NOMO-1 treated with dmso at 0.1 percent for 144 hours (cell line): ENCODE measurements at regions not wholly inside any gene's neighbourhood (a gene's known extent, or its start where the extent isn't known, plus 50 kb on each side); places are given as distances from the start of the nearest gene placed in this dataset.

ENCODE experiments used
- DNase-seq: peaks from one replicate; lab custom pipeline; 2025; ENCODE audit not compliant: unreplicated experiment; lab: John Stamatoyannopoulos, UW

- no peak for DNase-seq
These were observed 170.2 kb upstream of the C9orf72 start for GRCh38 chr9:27743490-27743889.

DNA sequence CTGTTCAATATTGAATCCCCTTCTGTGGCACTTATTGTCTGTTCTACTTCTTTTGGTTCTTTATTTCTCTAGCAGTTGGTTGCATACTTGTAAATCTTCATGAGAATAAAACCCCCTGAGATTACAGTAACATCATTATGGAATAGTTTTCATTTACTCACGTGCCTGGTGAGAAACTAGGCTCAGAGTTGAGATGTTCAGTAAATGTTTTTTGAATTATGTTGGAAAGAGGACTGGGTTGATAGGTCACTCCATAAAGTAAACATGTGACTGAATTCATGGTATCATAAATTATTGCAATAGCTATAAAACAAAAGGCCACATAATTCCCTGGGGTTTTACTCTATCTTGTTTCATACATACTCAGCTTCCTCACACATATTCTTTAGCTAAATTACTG lies 174.2 kb upstream of the C9orf72 start:
- no peak for DNase-seq

DNA sequence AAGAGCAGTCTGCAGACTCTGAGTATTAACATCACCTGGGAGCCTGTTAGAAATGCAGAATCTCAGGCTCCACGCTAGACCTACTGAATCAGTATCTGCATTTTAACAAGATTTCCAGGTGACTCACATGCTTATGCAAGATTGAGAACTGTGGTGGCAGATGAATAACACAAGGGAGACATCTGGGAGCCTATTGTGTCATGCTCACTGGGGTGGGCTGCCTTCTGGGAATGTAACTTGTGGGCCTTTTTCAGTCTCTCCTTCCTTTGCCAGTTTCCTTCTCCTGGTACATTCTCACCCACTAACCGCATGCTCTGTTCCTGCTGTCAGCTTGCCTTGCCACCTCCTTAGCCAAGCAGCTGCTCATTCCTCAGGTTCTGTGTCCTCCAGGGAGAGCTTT lies 176.6 kb upstream of the C9orf72 start:
- no peak for DNase-seq

DNA sequence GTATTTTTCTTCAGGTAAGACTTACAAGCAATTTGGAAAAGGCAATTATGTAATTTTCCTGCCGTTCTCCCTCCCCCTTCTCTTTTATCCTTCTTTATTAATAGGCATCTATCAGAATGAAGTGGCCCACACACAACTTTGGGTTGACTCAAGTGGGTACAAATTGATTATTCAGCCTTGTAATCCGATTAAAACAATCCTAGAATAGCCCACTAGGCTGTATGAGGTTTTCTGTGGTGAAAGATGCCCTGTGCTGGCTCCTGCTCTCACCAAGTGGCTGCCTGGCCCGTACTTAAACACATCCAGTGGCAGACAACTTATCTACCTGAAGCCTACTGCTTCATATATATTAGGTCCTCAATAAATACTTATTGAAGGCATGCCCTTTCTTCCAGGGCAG lies 177.3 kb upstream of the C9orf72 start:
- no peak for DNase-seq

GRCh38 chr9:27752069-27752468 lies 178.8 kb upstream of the C9orf72 start:
- no peak for DNase-seq

- DNase-seq, result no peak
These were observed 182.6 kb upstream of the C9orf72 start for GRCh38 chr9:27755846-27756245.

- no peak for DNase-seq
These were observed 183.1 kb upstream of the C9orf72 start for GRCh38 chr9:27756418-27756817.

GRCh38 chr9:27763831-27764230 lies 190.6 kb upstream of the C9orf72 start:
- no peak for DNase-seq

- DNase-seq, result no peak
These were observed 192.2 kb upstream of the C9orf72 start for GRCh38 chr9:27765266-27766072.

DNA sequence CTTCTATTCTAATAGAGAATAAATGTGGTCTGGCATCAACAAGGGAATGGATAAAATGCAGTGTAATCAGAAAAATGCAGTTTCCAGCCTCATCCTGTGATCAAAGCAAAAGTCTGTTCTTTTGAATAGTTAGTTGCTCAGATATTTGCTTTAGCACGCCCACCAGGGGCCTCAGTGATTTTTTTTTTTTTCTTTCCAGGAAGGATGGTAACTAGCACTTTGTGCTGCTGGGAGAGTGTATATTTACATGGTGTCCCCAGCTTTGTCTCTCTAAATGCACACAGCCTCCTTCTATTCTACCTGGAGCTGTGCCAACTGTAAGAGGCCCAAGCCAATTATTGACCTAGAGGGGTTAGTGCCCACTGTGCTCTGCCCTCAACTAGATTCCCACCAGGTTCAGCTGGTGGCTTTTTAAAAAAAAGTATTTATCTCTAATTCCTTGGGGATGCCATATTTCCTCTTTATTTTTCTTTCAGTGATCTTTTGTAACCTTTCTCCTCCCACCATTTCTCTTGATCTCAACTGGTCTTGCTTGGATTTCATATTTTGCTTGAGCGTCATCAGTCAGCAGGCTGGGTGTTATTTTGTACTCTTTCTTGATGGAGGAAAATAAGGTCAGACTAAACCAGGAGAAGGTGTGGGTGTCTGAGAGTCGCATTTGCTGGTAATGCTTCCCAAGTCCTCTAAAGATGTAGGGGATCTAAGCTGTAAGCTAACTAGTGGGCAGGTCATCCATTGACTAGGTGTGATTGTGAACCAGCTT lies 193.0 kb upstream of the C9orf72 start:
- no peak for DNase-seq

DNA sequence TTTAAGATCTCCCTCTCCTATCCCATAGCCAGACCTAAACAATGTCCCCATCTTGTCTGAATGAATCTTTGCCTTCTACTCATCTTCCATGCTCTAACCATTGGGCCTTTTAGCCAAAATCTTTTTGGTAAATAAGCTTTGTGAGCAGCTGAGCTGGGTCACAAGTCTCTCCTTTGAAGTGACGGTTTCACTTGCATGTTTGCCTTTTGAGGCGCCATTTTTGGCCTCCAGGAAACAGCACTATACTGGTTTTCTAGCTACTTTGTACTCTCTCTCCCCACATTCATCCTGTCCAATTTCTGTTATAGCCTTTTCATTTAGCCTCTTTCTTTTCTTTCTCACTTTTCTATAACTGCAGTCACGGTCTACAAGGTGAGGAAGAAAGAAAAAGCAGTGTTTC lies 195.5 kb upstream of the C9orf72 start:
- no peak for DNase-seq

GRCh38 chr9:27770541-27770940 lies 197.3 kb upstream of the C9orf72 start:
- no peak for DNase-seq

DNA sequence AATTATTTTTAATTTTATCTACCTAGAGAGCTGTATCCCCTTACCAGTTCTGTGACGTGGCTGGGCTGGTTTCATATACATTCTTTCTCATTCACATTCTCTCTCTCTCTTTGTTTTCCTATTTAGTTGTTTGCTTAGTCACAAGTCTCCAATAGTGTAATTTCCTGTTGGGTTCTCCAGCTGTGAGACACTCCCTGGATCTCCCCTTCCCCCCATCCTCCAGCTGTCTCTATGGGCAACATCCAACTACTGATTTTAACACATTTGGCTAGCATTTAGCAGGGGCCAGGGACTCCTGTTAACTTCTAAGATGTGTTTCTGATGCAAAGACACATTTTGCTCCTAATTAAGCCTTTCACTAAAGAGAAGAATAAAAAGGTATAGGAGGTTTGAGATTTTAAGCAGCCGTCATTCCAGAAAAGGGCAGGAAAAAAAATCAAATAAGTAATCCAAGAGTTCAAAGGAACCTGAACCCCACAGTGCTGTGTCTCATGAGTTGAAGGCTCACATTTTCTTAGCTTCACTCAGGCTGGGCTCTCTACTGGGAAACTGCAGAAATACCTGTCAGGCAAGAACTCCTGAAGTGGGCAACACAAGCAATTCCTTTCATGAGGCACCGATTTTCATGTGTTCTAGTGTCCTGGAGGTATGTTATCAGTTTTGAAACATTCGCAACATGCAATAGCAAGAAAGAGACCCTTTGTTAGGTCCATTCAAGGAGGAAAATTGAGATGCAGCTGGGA lies 198.7 kb upstream of the C9orf72 start:
- no peak for DNase-seq

DNA sequence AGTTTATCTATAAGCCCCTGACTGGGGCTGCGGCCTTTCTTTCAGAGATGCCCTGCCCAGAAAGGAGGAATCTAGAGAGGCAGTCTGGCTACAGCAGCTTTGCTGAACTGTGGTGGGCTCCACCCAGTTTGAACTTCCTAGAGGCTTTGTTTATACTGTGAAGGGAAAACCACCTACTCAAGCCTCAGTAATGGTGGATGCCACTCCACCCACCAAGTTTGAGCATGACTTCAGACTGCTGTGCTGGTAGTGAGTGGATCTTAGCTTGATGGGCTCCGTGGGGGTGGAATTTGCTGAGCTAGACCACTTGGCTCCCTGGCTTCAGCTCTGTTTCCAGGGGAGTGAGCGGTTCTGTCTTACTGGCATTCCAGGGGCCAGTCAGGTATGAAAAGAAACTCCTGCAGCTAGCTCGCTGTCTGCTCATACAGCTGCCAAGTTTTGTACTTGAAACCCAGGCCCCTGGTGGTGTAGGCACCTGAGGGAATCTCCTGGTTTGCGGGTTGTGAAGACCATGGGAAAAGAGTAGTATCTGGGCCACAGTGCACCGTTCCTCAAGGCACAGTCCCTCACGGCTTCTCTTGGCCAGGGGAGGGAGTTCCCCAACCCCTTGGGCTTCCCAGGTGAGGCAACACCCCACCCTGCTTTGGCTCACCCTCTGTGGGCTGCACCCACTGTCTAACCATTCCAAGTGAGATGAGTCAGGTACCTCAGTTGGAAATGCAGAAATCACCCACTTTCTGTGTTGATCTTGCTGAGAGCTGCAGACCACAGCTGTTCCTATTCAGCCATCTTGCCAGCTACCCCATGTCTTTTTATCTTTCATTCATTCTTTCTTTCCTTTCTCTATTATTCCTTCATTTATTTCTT lies 211.8 kb upstream of the C9orf72 start:
- no peak for DNase-seq

DNA sequence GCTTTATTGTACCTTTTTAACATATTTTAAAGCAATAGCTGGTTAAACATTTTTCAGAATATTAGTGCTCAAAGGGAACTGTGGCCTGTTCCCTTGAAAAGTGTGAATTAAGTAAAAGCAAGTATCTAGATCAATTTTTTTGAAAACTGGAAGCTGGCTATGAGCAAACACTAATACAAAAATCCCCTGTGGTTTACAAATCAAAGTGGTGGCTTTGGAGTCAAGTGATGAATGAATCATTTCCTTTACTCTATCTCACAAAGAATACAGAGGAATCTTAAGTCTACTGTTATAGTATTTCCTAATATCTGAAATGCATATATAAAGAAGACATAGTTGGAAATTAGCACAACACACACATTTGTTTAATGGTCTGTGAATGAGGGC lies 212.4 kb upstream of the C9orf72 start:
- no peak for DNase-seq

- DNase-seq, result no peak
These were observed 214.6 kb upstream of the C9orf72 start for GRCh38 chr9:27787891-27788290.

DNA sequence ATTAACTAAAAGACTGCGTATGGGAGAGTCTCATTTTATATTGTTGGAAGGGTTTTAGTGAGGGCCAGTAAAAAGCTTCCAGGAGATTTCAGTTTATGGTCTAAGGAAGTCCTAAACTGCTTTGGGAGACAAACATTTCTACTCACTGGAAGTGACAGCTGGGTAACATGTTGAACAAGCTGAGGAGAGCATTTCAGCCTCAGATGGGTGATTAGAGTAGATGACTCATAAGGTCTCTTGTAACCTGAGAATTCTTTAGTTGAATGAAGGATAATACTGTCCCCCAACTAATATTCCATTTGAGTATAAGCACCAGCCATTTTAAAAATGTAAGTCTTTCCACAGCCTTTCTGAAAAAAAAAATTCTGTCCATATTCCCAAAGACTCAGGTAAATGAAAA lies 218.0 kb upstream of the C9orf72 start:
- no peak for DNase-seq

GRCh38 chr9:27792971-27793689 lies 219.8 kb upstream of the C9orf72 start:
- DNase-seq, result no peak

DNA sequence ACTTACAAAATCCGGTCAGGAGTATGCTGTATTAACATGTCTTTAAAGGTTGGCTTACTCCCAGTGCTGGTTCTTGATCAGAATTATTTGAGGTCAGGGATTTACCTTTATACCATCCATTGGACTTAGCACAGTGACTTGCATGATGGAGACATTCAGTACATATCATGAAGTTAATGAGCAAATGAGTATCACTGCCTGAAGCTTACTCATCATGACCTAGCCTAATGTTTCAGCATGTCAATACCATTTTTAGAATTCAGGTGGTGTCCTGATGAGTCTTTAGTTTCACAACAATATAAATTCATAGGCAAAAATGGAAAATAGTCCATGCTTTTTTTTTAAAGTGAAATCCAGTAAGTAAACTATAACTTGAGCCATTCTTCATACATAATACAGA lies 226.0 kb upstream of the C9orf72 start:
- no peak for DNase-seq

DNA sequence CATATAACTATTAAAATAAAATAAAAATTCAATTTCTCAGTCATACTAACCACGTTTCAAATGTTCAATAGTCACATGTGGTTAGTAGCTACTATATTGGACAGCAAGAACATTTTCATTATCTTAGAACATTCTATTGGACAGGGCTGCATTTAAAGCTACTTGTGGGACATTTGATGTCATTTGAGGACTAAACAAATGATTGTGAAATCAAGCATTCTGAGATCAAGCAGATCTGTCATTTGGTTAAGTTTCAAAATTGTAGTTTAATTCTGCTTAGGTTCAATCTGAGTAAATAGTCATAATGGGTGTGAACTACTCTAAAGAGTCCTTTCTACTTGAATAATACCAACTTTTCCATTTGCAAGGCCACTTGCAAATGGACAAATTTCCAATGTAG lies 226.9 kb upstream of the C9orf72 start:
- DNase-seq, result no peak
